GM10266 (cell line): ENCODE measurements at regions not wholly inside any gene's neighbourhood (a gene's known extent, or its start where the extent isn't known, plus 50 kb on each side); places are given as distances from the start of the nearest gene placed in this dataset.

ENCODE experiments used
- DNase-seq: peaks from one replicate; pipeline ENCODE4 v3.0.0; 2012; ENCODE audit errors: extremely low spot score
- CTCF ChIP-seq: IDR thresholded peaks from 2 replicates; pipeline ENCODE4 v1.5.1; 2012; ENCODE audit warnings: mild to moderate bottlenecking, low read depth; ENCODE audit not compliant: control insufficient read depth, insufficient read depth; ENCODE audit errors: missing control alignments

DNA sequence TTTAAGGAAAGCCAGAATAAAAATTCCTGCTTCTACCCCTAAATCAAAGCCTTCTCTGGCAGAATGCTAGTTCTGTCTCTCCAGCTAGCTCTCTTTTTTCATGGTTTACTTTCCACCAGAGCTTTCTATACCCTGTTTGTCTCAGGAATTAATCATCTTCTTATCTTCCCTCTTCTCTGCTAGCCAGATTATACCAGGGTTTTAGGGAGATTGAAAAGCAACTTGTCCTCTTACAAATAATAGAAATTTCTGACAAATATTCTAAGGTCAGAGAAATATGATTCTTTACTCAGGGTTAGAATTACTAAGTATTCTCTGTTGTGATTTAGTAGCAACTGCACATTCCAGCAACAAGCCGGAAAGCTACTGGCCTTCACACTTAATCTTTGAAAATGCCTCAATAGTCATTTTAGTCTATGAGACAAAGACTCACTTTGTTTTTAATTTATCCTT, 166.4 kb downstream of the TANC2 start:
- TF ChIP-seq CTCF, result no peak
- DNase-seq, result no peak

- TF ChIP-seq CTCF, result no peak
- no peak for DNase-seq
Measured at GRCh38 chr17:63133491-63133890, 167.5 kb downstream of the TANC2 start.

DNA sequence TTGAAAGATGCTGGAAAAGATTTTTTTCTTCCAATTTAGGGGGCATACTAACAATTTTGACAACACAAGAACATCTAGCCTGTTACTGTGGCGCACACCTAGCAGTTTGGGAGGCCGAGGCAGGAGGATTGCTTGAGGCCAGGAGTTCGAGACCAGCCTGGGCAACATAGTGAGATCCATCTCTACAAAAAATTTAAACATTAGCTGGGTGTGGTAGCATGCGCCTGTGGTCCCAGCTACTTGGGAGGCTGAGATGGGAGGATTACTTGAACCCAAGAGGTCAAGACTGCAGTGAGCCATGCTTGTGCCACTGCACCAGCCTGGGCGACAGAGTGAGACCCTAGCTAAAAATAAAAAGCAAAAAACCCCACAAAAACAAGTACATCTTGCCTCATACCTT, 168.8 kb downstream of the TANC2 start:
- no peak for DNase-seq
- no peak for TF ChIP-seq CTCF

- TF ChIP-seq CTCF, result no peak
- DNase-seq, result no peak
Measured at GRCh38 chr17:63136369-63137012, 170.5 kb downstream of the TANC2 start.

DNA sequence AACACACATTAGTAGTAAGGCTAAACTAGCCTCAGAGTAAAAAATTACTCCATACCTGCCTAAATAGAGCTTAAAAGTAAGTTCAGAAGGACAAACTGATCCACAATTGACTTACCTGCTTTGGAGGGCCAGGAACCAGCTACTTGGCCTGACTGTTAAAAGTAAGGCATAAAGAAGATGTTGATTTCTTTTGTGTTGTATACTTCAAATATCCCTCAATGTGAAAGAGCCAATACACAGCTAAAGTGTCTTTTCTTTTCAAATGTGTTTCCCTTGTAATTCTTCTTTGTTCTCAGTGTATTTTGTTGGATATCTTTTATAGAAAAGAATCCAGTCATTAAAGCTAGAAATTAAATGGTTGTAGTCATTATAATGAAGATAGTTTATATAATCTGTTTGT, 171.1 kb downstream of the TANC2 start:
- no peak for DNase-seq
- no peak for TF ChIP-seq CTCF

- no peak for TF ChIP-seq CTCF
Measured at GRCh38 chr17:63138713-63139112, 172.7 kb downstream of the TANC2 start.

DNA sequence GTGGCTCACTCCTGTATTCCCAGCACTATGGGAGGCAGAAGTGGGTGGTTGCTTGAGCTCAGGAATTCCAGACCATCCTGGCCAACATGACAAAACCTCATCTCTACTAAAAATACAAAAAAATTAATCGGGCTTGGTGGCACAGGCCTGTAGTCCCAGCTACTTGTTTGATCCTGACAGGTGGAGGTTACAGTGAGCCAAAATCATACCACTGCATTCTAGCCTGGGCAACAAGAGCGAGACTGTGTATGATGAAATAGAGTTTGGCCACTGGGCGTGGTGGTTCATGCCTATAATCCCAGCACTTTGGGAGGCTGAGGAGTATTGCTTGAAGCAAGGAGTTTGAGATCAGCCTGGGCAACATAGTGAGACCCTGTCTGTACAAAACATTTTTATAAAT, 173.3 kb downstream of the TANC2 start:
- no peak for TF ChIP-seq CTCF

More at GRCh38 chr17:63138713-63139112, 172.7 kb downstream of the TANC2 start:
- DNase-seq, result no peak

More for the DNA sequence above, 173.3 kb downstream of the TANC2 start:
- DNase-seq, result no peak
